ENCODE measurements at regions not wholly inside any gene's neighbourhood (a gene's known extent, or its start where the extent isn't known, plus 50 kb on each side); places are given as distances from the start of the nearest gene placed in this dataset.

- Histone ChIP-seq H3K9ac (ENCODE audit: low read depth in 1 of 3, low read length in 3 of 3) (no peak overlapping the region), H3K4me1 (ENCODE audit: control insufficient read depth in 3 of 3, insufficient read depth in 3 of 3, low read length in 3 of 3) (peaks cover 7 to 20% (median 7%) of the 10 kb centered on the region in 3 donors), H3K9me3 (ENCODE audit: control insufficient read depth in 3 of 3, low read length in 3 of 3) (no peaks in the 10 kb centered on the region), H3K36me3 (ENCODE audit: control insufficient read depth in 3 of 3, insufficient read depth in 3 of 3, low read length in 3 of 3) (no peaks in the 10 kb centered on the region), H3K4me3 (ENCODE audit: low read length in 3 of 3) (no peak overlapping the region), H3K27ac (ENCODE audit: low read depth, low read length) (no peak overlapping the region), H3K27me3 (ENCODE audit: control insufficient read depth in 3 of 3, insufficient read depth in 3 of 3, low read length in 3 of 3) (no peaks in the 10 kb centered on the region)
Observed at GRCh38 chr2:240278661-240279060, 138.2 kb upstream of the OTOS start.

- no peak overlapping the region for H3K9ac ChIP-seq (ENCODE audit: low read depth in 1 of 3, low read length in 3 of 3)
- no peaks in the 10 kb centered on the region for H3K9me3 ChIP-seq (ENCODE audit: control insufficient read depth in 3 of 3, low read length in 3 of 3)
- peaks cover 7 to 20% (median 7%) of the 10 kb centered on the region in 3 donors for H3K4me1 ChIP-seq (ENCODE audit: control insufficient read depth in 3 of 3, insufficient read depth in 3 of 3, low read length in 3 of 3)
- no peaks in the 10 kb centered on the region for H3K36me3 ChIP-seq (ENCODE audit: control insufficient read depth in 3 of 3, insufficient read depth in 3 of 3, low read length in 3 of 3)
- H3K4me3 ChIP-seq (ENCODE audit: low read length in 3 of 3): no peak overlapping the region
- no peak overlapping the region for H3K27ac ChIP-seq (ENCODE audit: low read depth, low read length)
- no peaks in the 10 kb centered on the region for H3K27me3 ChIP-seq (ENCODE audit: control insufficient read depth in 3 of 3, insufficient read depth in 3 of 3, low read length in 3 of 3)
Observed at GRCh38 chr2:240280621-240281020, 140.2 kb upstream of the OTOS start.

- no peak overlapping the region for H3K9ac ChIP-seq (ENCODE audit: low read depth in 1 of 3, low read length in 3 of 3)
- H3K36me3 ChIP-seq (ENCODE audit: control insufficient read depth in 3 of 3, insufficient read depth in 3 of 3, low read length in 3 of 3): no peaks in the 10 kb centered on the region
- no peaks in the 10 kb centered on the region for H3K27me3 ChIP-seq (ENCODE audit: control insufficient read depth in 3 of 3, insufficient read depth in 3 of 3, low read length in 3 of 3)
- H3K9me3 ChIP-seq (ENCODE audit: control insufficient read depth in 3 of 3, low read length in 3 of 3): no peaks in the 10 kb centered on the region
- H3K4me1 ChIP-seq (ENCODE audit: control insufficient read depth in 3 of 3, insufficient read depth in 3 of 3, low read length in 3 of 3): peaks cover 0 to 9% (median 2%) of the 10 kb centered on the region in 3 donors
- no peak overlapping the region for H3K4me3 ChIP-seq (ENCODE audit: low read length in 3 of 3)
- H3K27ac ChIP-seq (ENCODE audit: low read depth, low read length): no peak overlapping the region
Observed at GRCh38 chr2:240284503-240285259, 144.2 kb upstream of the OTOS start.

- no peak overlapping the region for H3K4me3 ChIP-seq (ENCODE audit: low read length in 3 of 3)
Observed at GRCh38 chr2:240285725-240286124, 145.3 kb upstream of the OTOS start.

GRCh38 chr2:240286596-240286995, 146.1 kb upstream of the OTOS start:
- H3K9me3 ChIP-seq (ENCODE audit: control insufficient read depth in 3 of 3, low read length in 3 of 3): no peaks in the 10 kb centered on the region
- no peaks in the 10 kb centered on the region for H3K27me3 ChIP-seq (ENCODE audit: control insufficient read depth in 3 of 3, insufficient read depth in 3 of 3, low read length in 3 of 3)
- no peaks in the 10 kb centered on the region for H3K36me3 ChIP-seq (ENCODE audit: control insufficient read depth in 3 of 3, insufficient read depth in 3 of 3, low read length in 3 of 3)
- H3K4me1 ChIP-seq (ENCODE audit: control insufficient read depth in 3 of 3, insufficient read depth in 3 of 3, low read length in 3 of 3): peaks cover 0 to 18% (median 2%) of the 10 kb centered on the region in 3 donors
- no peak overlapping the region for H3K9ac ChIP-seq (ENCODE audit: low read depth in 1 of 3, low read length in 3 of 3)
- H3K27ac ChIP-seq (ENCODE audit: low read depth, low read length): no peak overlapping the region
- H3K4me3 ChIP-seq (ENCODE audit: low read length in 3 of 3): no peak overlapping the region

More at GRCh38 chr2:240285725-240286124, 145.3 kb upstream of the OTOS start:
- Histone ChIP-seq H3K27ac (ENCODE audit: low read depth, low read length) (no peak overlapping the region), H3K27me3 (ENCODE audit: control insufficient read depth in 3 of 3, insufficient read depth in 3 of 3, low read length in 3 of 3) (no peaks in the 10 kb centered on the region), H3K9me3 (ENCODE audit: control insufficient read depth in 3 of 3, low read length in 3 of 3) (no peaks in the 10 kb centered on the region), H3K9ac (ENCODE audit: low read depth in 1 of 3, low read length in 3 of 3) (no peak overlapping the region), H3K4me1 (ENCODE audit: control insufficient read depth in 3 of 3, insufficient read depth in 3 of 3, low read length in 3 of 3) (peaks cover 0 to 10% (median 2%) of the 10 kb centered on the region in 3 donors), H3K36me3 (ENCODE audit: control insufficient read depth in 3 of 3, insufficient read depth in 3 of 3, low read length in 3 of 3) (no peaks in the 10 kb centered on the region)

GRCh38 chr2:240287011-240287410, 146.6 kb upstream of the OTOS start:
- Histone ChIP-seq H3K9ac (ENCODE audit: low read depth in 1 of 3, low read length in 3 of 3) (no peak overlapping the region), H3K4me3 (ENCODE audit: low read length in 3 of 3) (no peak overlapping the region), H3K27me3 (ENCODE audit: control insufficient read depth in 3 of 3, insufficient read depth in 3 of 3, low read length in 3 of 3) (no peaks in the 10 kb centered on the region), H3K27ac (ENCODE audit: low read depth, low read length) (no peak overlapping the region), H3K36me3 (ENCODE audit: control insufficient read depth in 3 of 3, insufficient read depth in 3 of 3, low read length in 3 of 3) (no peaks in the 10 kb centered on the region), H3K9me3 (ENCODE audit: control insufficient read depth in 3 of 3, low read length in 3 of 3) (no peaks in the 10 kb centered on the region), H3K4me1 (ENCODE audit: control insufficient read depth in 3 of 3, insufficient read depth in 3 of 3, low read length in 3 of 3) (peaks cover 0 to 19% (median 2%) of the 10 kb centered on the region in 3 donors)

- no peak overlapping the region for H3K9ac ChIP-seq (ENCODE audit: low read depth in 1 of 3, low read length in 3 of 3)
- peaks cover under 1 to 19% (median 7%) of the 10 kb centered on the region in 3 donors for H3K4me1 ChIP-seq (ENCODE audit: control insufficient read depth in 3 of 3, insufficient read depth in 3 of 3, low read length in 3 of 3)
- H3K27me3 ChIP-seq (ENCODE audit: control insufficient read depth in 3 of 3, insufficient read depth in 3 of 3, low read length in 3 of 3): no peaks in the 10 kb centered on the region
- H3K9me3 ChIP-seq (ENCODE audit: control insufficient read depth in 3 of 3, low read length in 3 of 3): no peaks in the 10 kb centered on the region
- no peak overlapping the region for H3K27ac ChIP-seq (ENCODE audit: low read depth, low read length)
- no peak overlapping the region for H3K4me3 ChIP-seq (ENCODE audit: low read length in 3 of 3)
- no peaks in the 10 kb centered on the region for H3K36me3 ChIP-seq (ENCODE audit: control insufficient read depth in 3 of 3, insufficient read depth in 3 of 3, low read length in 3 of 3)
Observed at GRCh38 chr2:240287496-240288086, 147.1 kb upstream of the OTOS start.

GRCh38 chr2:240288087-240288521, 147.4 kb upstream of the GPC1 start:
- Histone ChIP-seq H3K4me1 (ENCODE audit: control insufficient read depth in 3 of 3, insufficient read depth in 3 of 3, low read length in 3 of 3) (peaks cover 6 to 24% (median 13%) of the 10 kb centered on the region in 3 donors), H3K27ac (ENCODE audit: low read depth, low read length) (no peak overlapping the region), H3K4me3 (ENCODE audit: low read length in 3 of 3) (no peak overlapping the region)

GRCh38 chr2:240289701-240290431, 145.6 kb upstream of the GPC1 start:
- no peaks in the 10 kb centered on the region for H3K9me3 ChIP-seq (ENCODE audit: control insufficient read depth in 3 of 3, low read length in 3 of 3)
- no peak overlapping the region for H3K4me3 ChIP-seq (ENCODE audit: low read length in 3 of 3)
- H3K27me3 ChIP-seq (ENCODE audit: control insufficient read depth in 3 of 3, insufficient read depth in 3 of 3, low read length in 3 of 3): no peaks in the 10 kb centered on the region
- no peak overlapping the region for H3K27ac ChIP-seq (ENCODE audit: low read depth, low read length)
- no peaks in the 10 kb centered on the region for H3K36me3 ChIP-seq (ENCODE audit: control insufficient read depth in 3 of 3, insufficient read depth in 3 of 3, low read length in 3 of 3)
- peak overlapping the region in 1 of 3 donors; percentile 8 for H3K9ac ChIP-seq (ENCODE audit: low read depth in 1 of 3, low read length in 3 of 3)
- H3K4me1 ChIP-seq (ENCODE audit: control insufficient read depth in 3 of 3, insufficient read depth in 3 of 3, low read length in 3 of 3): peaks cover 19 to 42% (median 28%) of the 10 kb centered on the region in 3 donors

More at GRCh38 chr2:240288087-240288521, 147.4 kb upstream of the GPC1 start:
- Histone ChIP-seq H3K9ac (ENCODE audit: low read depth in 1 of 3, low read length in 3 of 3) (no peak overlapping the region), H3K36me3 (ENCODE audit: control insufficient read depth in 3 of 3, insufficient read depth in 3 of 3, low read length in 3 of 3) (no peaks in the 10 kb centered on the region), H3K27me3 (ENCODE audit: control insufficient read depth in 3 of 3, insufficient read depth in 3 of 3, low read length in 3 of 3) (no peaks in the 10 kb centered on the region), H3K9me3 (ENCODE audit: control insufficient read depth in 3 of 3, low read length in 3 of 3) (no peaks in the 10 kb centered on the region)
